Panc1 (cell line): ENCODE measurements at regions not wholly inside any gene's neighbourhood (a gene's known extent, or its start where the extent isn't known, plus 50 kb on each side); places are given as distances from the start of the nearest gene placed in this dataset.

Experiments
- ATAC-seq: fragments of 200-7000 bp; cut with Tn5 transposase; 2 replicates; pipeline ENCODE4 v1.9.1; 2020; ENCODE audit warnings: mild to moderate bottlenecking, moderate library complexity
- BruUV-seq: library from RNA; stranded (reverse); fragments of 400-500 nt; replicated peaks from 2 replicates; lab custom pipeline; 2021; lab: Mats Ljungman, UMichigan
- CTCF ChIA-PET: fragments of 300-600 bp; sonication (Branson Sonifier 250); formaldehyde crosslinking; loops from one replicate; lab custom pipeline; 2022; ENCODE audit warnings: antibody characterized with exemption; lab: Charles Lee
- POLR2A ChIA-PET: fragments of 300-600 bp; sonication (Branson Sonifier 250); formaldehyde crosslinking; loops from one replicate; lab custom pipeline; 2022; ENCODE audit warnings: antibody characterized with exemption; lab: Charles Lee
- DNase-seq: peaks from one replicate; pipeline ENCODE4 v3.0.0-alpha.2; 2010; ENCODE audit warnings: low read depth, low spot score
- H3K27ac ChIP-seq: 2 replicates; pipeline ENCODE4 v1.5.1; 2011; ENCODE audit warnings: mild to moderate bottlenecking, low read length, inconsistent platforms
- H3K27me3 ChIP-seq: fragments of 200-500 bp; sonication (Bioruptor generic); 2 replicates; pipeline ENCODE4 v1.6.0; 2014; ENCODE audit warnings: low read length, inconsistent platforms; ENCODE audit not compliant: control insufficient read depth, insufficient read depth
- H3K36me3 ChIP-seq: fragments of 200-500 bp; sonication (Bioruptor generic); 2 replicates; pipeline ENCODE4 v1.5.1; 2014; ENCODE audit warnings: inconsistent platforms, mild to moderate bottlenecking, low read length, moderate library complexity; ENCODE audit not compliant: control insufficient read depth, insufficient read depth
- H3K4me1 ChIP-seq: 2 replicates; pipeline ENCODE4 v1.5.1; 2011; ENCODE audit warnings: inconsistent platforms, mild to moderate bottlenecking, low read length, moderate library complexity; ENCODE audit not compliant: control insufficient read depth, insufficient read depth
- H3K4me3 ChIP-seq, 2 experiments: 2 replicates each; pipeline ENCODE4 v1.5.1; 2011 to 2012; ENCODE audit warnings: low read depth in 2 of 2, low read length in 2 of 2, mild to moderate bottlenecking in 2 of 2, inconsistent platforms in 1 of 2, moderate library complexity in 1 of 2
- H3K9me3 ChIP-seq: fragments of 200-500 bp; sonication (Bioruptor generic); 2 replicates; pipeline ENCODE4 v1.5.1; 2014; ENCODE audit warnings: low read depth, mild to moderate bottlenecking, inconsistent platforms, low read length, moderate library complexity; ENCODE audit not compliant: control insufficient read depth, insufficient read depth
- CTCF ChIP-seq: fragments of 450-650 bp; IDR thresholded peaks from 2 replicates; pipeline ENCODE4 v1.5.1; 2017; ENCODE audit warnings: mild to moderate bottlenecking
- POLR2AphosphoS5 ChIP-seq: IDR thresholded peaks from 2 replicates; pipeline ENCODE4 v1.6.1; 2012; ENCODE audit warnings: mild to moderate bottlenecking, low read depth, low read length, moderate library complexity
- REST ChIP-seq, 2 experiments: IDR thresholded peaks; 2 replicates each; pipeline ENCODE4 v1.6.1; 2011 to 2012; ENCODE audit warnings: low read depth in 2 of 2, control low read depth in 1 of 2, low read length in 1 of 2, mild to moderate bottlenecking in 1 of 2, moderate library complexity in 1 of 2; ENCODE audit not compliant: insufficient read depth in 1 of 2
- SIN3A ChIP-seq: IDR thresholded peaks from 2 replicates; pipeline ENCODE4 v1.6.1; 2012; ENCODE audit warnings: low read depth, mild to moderate bottlenecking, low read length, moderate library complexity, borderline replicate concordance; ENCODE audit not compliant: insufficient read depth
- TCF7L2 ChIP-seq: IDR thresholded peaks from 2 replicates; pipeline ENCODE4 v1.6.1; 2011; ENCODE audit warnings: mild to moderate bottlenecking, low read depth, low read length, inconsistent platforms
- in situ Hi-C: cut with HindIII; loops from 2 replicates; pipeline ENCODE4 v1.10.0; 2016; ENCODE audit warnings: low sequenced_read_pairs, low pct_unique_long_range_greater_than_20kb
- intact Hi-C: fragments of 100-400 bp; cut with micrococcal nuclease; formaldehyde crosslinking; loops from one replicate; pipeline ENCODE4 v1.10.0; 2022; ENCODE audit not compliant: unreplicated experiment

GRCh38 chrX:117752745-117753144, 363.9 kb downstream of the KLHL13 start:
- Histone ChIP-seq H3K27ac (no peak overlapping the region), H3K27me3 (no peaks in the 10 kb centered on the region), H3K9me3 (no peaks in the 10 kb centered on the region), H3K36me3 (no peaks in the 10 kb centered on the region), H3K4me1 (no peaks in the 10 kb centered on the region), H3K4me3 (no peak overlapping the region)
- TF ChIP-seq TCF7L2: no peak
- no peak for TF ChIP-seq REST (IDR thresholded peaks at IDR 0.05; ENCODE audit: insufficient read depth in 1 of 2, low read depth in 2 of 2, low read length in 1 of 2)
- no peak for TF ChIP-seq POLR2AphosphoS5
- no peak for TF ChIP-seq CTCF
- TF ChIP-seq SIN3A: no peak
- DNase-seq: no peak
- ATAC-seq: no peak
- in situ Hi-C loops (no loop called here), intact Hi-C loops (no loop called here)
- BruUV-seq: no TSS peak
- ChIA-PET CTCF (no interaction called here), POLR2A (no interaction called here)

GRCh38 chrX:117751155-117751554, 365.5 kb downstream of the KLHL13 start:
- BruUV-seq: no TSS peak
- ATAC-seq: no peak
- H3K4me1 ChIP-seq: no peaks in the 10 kb centered on the region
- no peaks in the 10 kb centered on the region for H3K9me3 ChIP-seq
- intact Hi-C loops: no loop called here
- H3K4me3 ChIP-seq: no peak overlapping the region
- in situ Hi-C loops: no loop called here
- ChIA-PET POLR2A (no interaction called here), CTCF (no interaction called here)
- no peak overlapping the region for H3K27ac ChIP-seq
- no peaks in the 10 kb centered on the region for H3K36me3 ChIP-seq
- H3K27me3 ChIP-seq: no peaks in the 10 kb centered on the region
- TF ChIP-seq SIN3A (no peak), CTCF (no peak), POLR2AphosphoS5 (no peak), REST (IDR thresholded peaks at IDR 0.05; ENCODE audit: insufficient read depth in 1 of 2, low read depth in 2 of 2, low read length in 1 of 2) (no peak), TCF7L2 (no peak)
- DNase-seq: no peak
